ENCODE measurements at regions not wholly inside any gene's neighbourhood (a gene's known extent, or its start where the extent isn't known, plus 50 kb on each side); places are given as distances from the start of the nearest gene placed in this dataset.

- DNase-seq = no peak
Measured at GRCh38 chr4:116870686-116871085, 214.7 kb downstream of the TRAM1L1 start.

- DNase-seq = no peak
Measured at GRCh38 chr4:116866106-116866505, 219.3 kb downstream of the TRAM1L1 start.

- DNase-seq = no peak
Measured at GRCh38 chr4:116862592-116862991, 222.8 kb downstream of the TRAM1L1 start.

GRCh38 chr4:116860891-116861290 is 224.5 kb downstream of the TRAM1L1 start:
- DNase-seq = no peak

GRCh38 chr4:116849620-116850019 is 235.8 kb downstream of the TRAM1L1 start:
- no peak for DNase-seq

GRCh38 chr4:116847616-116848015 is 237.8 kb downstream of the TRAM1L1 start:
- DNase-seq = no peak

DNA sequence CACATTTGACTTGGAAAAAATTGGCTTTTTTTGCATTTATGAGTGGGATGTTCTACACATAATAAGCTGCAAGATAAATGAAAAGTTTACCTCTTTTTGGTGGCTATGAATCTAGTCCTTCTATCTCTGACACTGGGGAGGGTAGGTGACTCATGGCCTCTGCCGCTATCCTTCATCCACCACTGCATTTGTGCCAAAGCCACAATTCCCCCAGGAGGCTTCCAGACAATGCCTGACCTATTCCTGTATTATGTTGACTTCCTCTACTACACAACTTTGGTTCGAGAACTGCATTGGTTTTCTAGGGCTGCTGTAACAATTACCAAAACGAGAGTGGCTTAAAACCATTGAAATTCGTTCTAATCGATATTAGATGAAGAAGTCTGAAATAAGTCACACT is 245.6 kb downstream of the TRAM1L1 start:
- DNase-seq = no peak

- DNase-seq = no peak
Measured at GRCh38 chr4:116838609-116839008, 246.8 kb downstream of the TRAM1L1 start.

- no peak for DNase-seq
Measured at GRCh38 chr4:116829187-116829586, 256.2 kb downstream of the TRAM1L1 start.

- DNase-seq = no peak
Measured at GRCh38 chr4:116824172-116824571, 261.2 kb downstream of the TRAM1L1 start.

GRCh38 chr4:116811730-116812129 is 273.6 kb downstream of the TRAM1L1 start:
- DNase-seq = no peak

GRCh38 chr4:116796022-116796421 is 289.4 kb downstream of the TRAM1L1 start:
- DNase-seq = no peak

GRCh38 chr4:116788723-116789122 is 296.7 kb downstream of the TRAM1L1 start:
- DNase-seq = no peak

GRCh38 chr4:116755051-116755450 is 330.3 kb downstream of the TRAM1L1 start:
- no peak for DNase-seq

DNA sequence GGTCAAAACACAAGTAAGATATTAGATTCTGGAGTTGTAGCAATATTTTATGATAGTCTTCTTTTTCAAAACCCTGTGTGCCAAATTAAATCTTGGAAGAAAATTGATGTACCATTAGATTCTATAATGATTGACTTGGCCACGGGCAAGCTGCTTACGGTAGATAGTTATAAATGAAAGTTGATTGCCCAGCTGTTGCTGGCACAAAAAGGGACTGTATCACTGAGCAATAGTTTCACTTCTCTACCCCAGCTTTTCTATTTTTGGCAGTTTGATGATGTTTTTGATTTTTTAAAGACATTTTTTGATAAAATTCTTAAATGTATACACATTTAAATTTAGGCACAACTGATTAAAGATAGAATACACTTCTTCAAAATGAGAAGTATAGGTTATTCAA is 333.3 kb downstream of the TRAM1L1 start:
- no peak for DNase-seq

GRCh38 chr4:116736756-116737155 is 348.6 kb downstream of the TRAM1L1 start:
- no peak for DNase-seq

GRCh38 chr4:116734178-116734577 is 351.2 kb downstream of the TRAM1L1 start:
- no peak for DNase-seq

- DNase-seq = no peak
Measured at GRCh38 chr4:116733370-116733769, 352.0 kb downstream of the TRAM1L1 start.

DNA sequence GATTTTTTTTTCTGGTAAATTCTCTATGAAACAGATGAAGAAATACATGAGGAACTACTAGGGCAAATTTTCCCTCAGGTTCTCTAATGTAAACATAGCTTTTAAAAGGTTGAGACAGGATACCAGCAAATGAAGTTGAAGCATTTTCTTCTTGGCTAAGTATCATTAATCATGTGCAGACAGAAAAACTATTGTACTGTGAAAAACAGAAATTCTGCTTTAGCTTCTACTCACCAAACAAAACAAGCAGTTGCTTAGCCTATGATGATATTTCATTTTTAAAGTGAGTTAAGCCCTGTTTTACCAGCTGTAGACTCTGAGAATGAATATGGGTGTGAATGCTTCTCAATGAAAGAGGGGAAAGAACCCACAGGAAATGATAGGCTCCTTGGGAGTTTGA is 358.9 kb downstream of the TRAM1L1 start:
- DNase-seq = no peak

DNA sequence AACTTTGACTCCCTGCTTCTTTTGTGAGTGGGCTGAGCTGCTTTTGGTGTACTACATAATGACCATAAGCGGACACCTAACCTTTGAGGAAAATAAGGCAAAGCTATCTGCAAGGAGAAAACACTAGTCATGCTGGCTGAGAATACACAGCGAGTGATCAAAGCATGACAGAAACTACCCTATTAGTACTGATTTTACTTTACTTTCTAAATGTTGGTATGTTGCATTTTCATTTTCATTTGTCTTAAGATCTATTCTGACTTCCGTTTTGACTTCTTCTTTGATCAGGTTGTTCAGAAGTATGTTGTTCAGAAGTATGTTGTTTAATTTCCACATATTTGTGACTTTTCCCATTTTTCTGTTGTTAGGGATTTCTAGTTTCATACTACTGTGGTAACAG is 361.1 kb downstream of the TRAM1L1 start:
- DNase-seq = no peak

GRCh38 chr4:116705466-116705865 is 379.9 kb downstream of the TRAM1L1 start:
- no peak for DNase-seq

- no peak for DNase-seq
Measured at GRCh38 chr4:116702949-116703348, 382.4 kb downstream of the TRAM1L1 start.

GRCh38 chr4:116688536-116688935 is 396.8 kb downstream of the TRAM1L1 start:
- no peak for DNase-seq

- DNase-seq = no peak
Measured at GRCh38 chr4:116668190-116668589, 417.2 kb downstream of the TRAM1L1 start.

DNA sequence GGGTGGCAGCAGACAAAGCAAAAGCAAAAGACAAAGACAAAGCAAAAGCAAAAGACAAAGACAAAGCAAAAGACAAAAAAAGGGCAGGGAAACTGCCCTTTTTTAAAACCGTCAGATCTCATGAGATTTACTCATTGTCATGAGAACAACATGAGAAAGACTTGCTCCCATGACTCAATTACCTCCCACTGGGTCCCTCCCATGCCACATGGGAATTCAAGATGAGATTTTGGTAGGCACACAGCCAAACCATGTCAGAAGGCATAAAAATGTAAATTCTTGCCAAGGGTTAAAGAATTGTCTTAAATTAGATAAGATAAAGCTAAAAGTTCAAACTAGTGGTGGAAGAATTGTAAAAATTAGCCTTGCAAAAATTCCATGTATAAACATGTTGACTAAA is 419.7 kb downstream of the TRAM1L1 start:
- DNase-seq = no peak

GRCh38 chr4:116664198-116664597 is 421.2 kb downstream of the TRAM1L1 start:
- DNase-seq = no peak

Measured in activated CD4-positive, alpha-beta T cell treated with anti-CD3 and anti-CD28 coated beads, Interleukin-2, amount 50 U/mL, for 48 hours (primary cell).